Fibroblast of skin of right quadriceps (primary cell): ENCODE measurements at regions not wholly inside any gene's neighbourhood (a gene's known extent, or its start where the extent isn't known, plus 50 kb on each side); places are given as distances from the start of the nearest gene placed in this dataset.
"Not testable (repeated sequence)": the region's sequence is repeated elsewhere in the genome, so short reads cannot be mapped to it uniquely, and the experiment has no call there.

Source experiments
- DNase-seq: peaks from one replicate; pipeline ENCODE4 v3.0.0-alpha.2; 2013

- DNase-seq: no peak
Measured at GRCh38 chr6:10343320-10343719, 71.6 kb downstream of the TFAP2A start.

- no peak for DNase-seq
Measured at GRCh38 chr6:10341605-10342004, 73.3 kb downstream of the TFAP2A start.

- DNase-seq: no peak
Measured at GRCh38 chr6:10338151-10338550, 76.7 kb downstream of the TFAP2A start.

GRCh38 chr6:10337376-10337775 is 77.5 kb downstream of the TFAP2A start:
- not testable (repeated sequence) for DNase-seq

- no peak for DNase-seq
Measured at GRCh38 chr6:10332111-10332510, 82.8 kb downstream of the TFAP2A start.

- no peak for DNase-seq
Measured at GRCh38 chr6:10331334-10331968, 83.4 kb downstream of the TFAP2A start.

GRCh38 chr6:10330515-10330914 is 84.4 kb downstream of the TFAP2A start:
- DNase-seq: no peak

- DNase-seq: no peak
Measured at GRCh38 chr6:10323018-10323417, 91.9 kb downstream of the TFAP2A start.

- DNase-seq: no peak
Measured at GRCh38 chr6:10320291-10320690, 94.6 kb downstream of the TFAP2A start.

- no peak for DNase-seq
Measured at GRCh38 chr6:10316373-10316721, 98.5 kb downstream of the TFAP2A start.

- no peak for DNase-seq
Measured at GRCh38 chr6:10315658-10316372, 99.1 kb downstream of the TFAP2A start.

- no peak for DNase-seq
Measured at GRCh38 chr6:10315034-10315433, 99.8 kb downstream of the TFAP2A start.

GRCh38 chr6:10314163-10314955 is 100.5 kb downstream of the TFAP2A start:
- DNase-seq: no peak

GRCh38 chr6:10313799-10314162 is 101.1 kb downstream of the TFAP2A start:
- DNase-seq: no peak

GRCh38 chr6:10312445-10312844 is 102.4 kb downstream of the TFAP2A start:
- no peak for DNase-seq

- not testable (repeated sequence) for DNase-seq
Measured at GRCh38 chr6:10311546-10312405, 103.1 kb downstream of the TFAP2A start.

- DNase-seq: no peak
Measured at GRCh38 chr6:10310826-10311225, 104.0 kb downstream of the TFAP2A start.

GRCh38 chr6:10310330-10310653 is 104.6 kb downstream of the TFAP2A start:
- no peak for DNase-seq

- DNase-seq: no peak
Measured at GRCh38 chr6:10309457-10310329, 105.2 kb downstream of the TFAP2A start.

GRCh38 chr6:10307476-10307875 is 107.4 kb downstream of the TFAP2A start:
- no peak for DNase-seq

GRCh38 chr6:10307028-10307427 is 107.8 kb downstream of the TFAP2A start:
- no peak for DNase-seq

- no peak for DNase-seq
Measured at GRCh38 chr6:10305790-10306415, 109.0 kb downstream of the TFAP2A start.
